ENCODE measurements at regions not wholly inside any gene's neighbourhood (a gene's known extent, or its start where the extent isn't known, plus 50 kb on each side); places are given as distances from the start of the nearest gene placed in this dataset.

GRCh38 chr13:20332361-20333096 is 100.4 kb upstream of the GJB6 start:
- DNase-seq (ENCODE audit: low read depth): no peak
- no peak for TF ChIP-seq CTCF (conservative IDR thresholded peaks at IDR 0.05; ENCODE audit: low read depth, low read length)
- H3K4me3 ChIP-seq (ENCODE audit: low read length): no peak overlapping the region

GRCh38 chr13:20331949-20332348 is 99.8 kb upstream of the GJB6 start:
- DNase-seq (ENCODE audit: low read depth): no peak
- no peak for TF ChIP-seq CTCF (conservative IDR thresholded peaks at IDR 0.05; ENCODE audit: low read depth, low read length)

GRCh38 chr13:20331419-20331818 is 99.3 kb upstream of the GJB6 start:
- no peak for DNase-seq (ENCODE audit: low read depth)
- no peak overlapping the region for H3K4me3 ChIP-seq (ENCODE audit: low read length)
- TF ChIP-seq CTCF (conservative IDR thresholded peaks at IDR 0.05; ENCODE audit: low read depth, low read length): peak; percentile 24

More at GRCh38 chr13:20331949-20332348, 99.8 kb upstream of the GJB6 start:
- H3K4me3 ChIP-seq (ENCODE audit: low read length): no peak overlapping the region

GRCh38 chr13:20326809-20327208 is 94.7 kb upstream of the GJB6 start:
- TF ChIP-seq CTCF (conservative IDR thresholded peaks at IDR 0.05; ENCODE audit: low read depth, low read length): no peak
- DNase-seq (ENCODE audit: low read depth): no peak
- no peak overlapping the region for H3K4me3 ChIP-seq (ENCODE audit: low read length)

- TF ChIP-seq CTCF (conservative IDR thresholded peaks at IDR 0.05; ENCODE audit: low read depth, low read length): no peak
- no peak overlapping the region for H3K4me3 ChIP-seq (ENCODE audit: low read length)
- DNase-seq (ENCODE audit: low read depth): no peak
These were observed 94.2 kb upstream of the GJB6 start for GRCh38 chr13:20326276-20326675.

GRCh38 chr13:20320885-20321284 is 88.8 kb upstream of the GJB6 start:
- H3K4me3 ChIP-seq (ENCODE audit: low read length): no peak overlapping the region
- DNase-seq (ENCODE audit: low read depth): no peak
- TF ChIP-seq CTCF (conservative IDR thresholded peaks at IDR 0.05; ENCODE audit: low read depth, low read length): no peak

GRCh38 chr13:20313896-20314295 is 81.8 kb upstream of the GJB6 start:
- DNase-seq (ENCODE audit: low read depth): no peak
- TF ChIP-seq CTCF (conservative IDR thresholded peaks at IDR 0.05; ENCODE audit: low read depth, low read length): no peak
- no peak overlapping the region for H3K4me3 ChIP-seq (ENCODE audit: low read length)

All from retinal pigment epithelial cell (primary cell).